BJ (cell line): ENCODE measurements at regions not wholly inside any gene's neighbourhood (a gene's known extent, or its start where the extent isn't known, plus 50 kb on each side); places are given as distances from the start of the nearest gene placed in this dataset.
"Not testable (repeated sequence)": the region's sequence is repeated elsewhere in the genome, so short reads cannot be mapped to it uniquely, and the experiment has no call there.

ENCODE experiments used
- CTCF ChIA-PET: fragments of 350-600 bp; formaldehyde crosslinking; extraction: SDS; loops from one replicate; lab custom pipeline; 2021; ENCODE audit warnings: antibody characterized with exemption, inconsistent platforms; lab: Yijun Ruan, JAX
- POLR2A ChIA-PET: fragments of 300-600 bp; sonication (Branson Sonifier 250); formaldehyde crosslinking; extraction: SDS; loops from one replicate; lab custom pipeline; 2021; ENCODE audit warnings: antibody characterized with exemption; lab: Charles Lee
- DNase-seq: peaks from one replicate; pipeline ENCODE4 v3.0.0-alpha.2; 2011; ENCODE audit warnings: low read depth
- H3K27me3 ChIP-seq: 2 replicates; pipeline ENCODE4 v1.6.0; 2011; ENCODE audit warnings: low read length; ENCODE audit not compliant: control insufficient read depth, insufficient read depth
- H3K36me3 ChIP-seq: 2 replicates; pipeline ENCODE4 v1.5.1; 2011; ENCODE audit warnings: low read length; ENCODE audit not compliant: control insufficient read depth, insufficient read depth
- H3K4me3 ChIP-seq: 2 replicates; pipeline ENCODE4 v1.5.1; 2011; ENCODE audit warnings: low read depth, mild to moderate bottlenecking, control low read depth, low read length
- CTCF ChIP-seq: IDR thresholded peaks from 2 replicates; pipeline ENCODE4 v1.5.1; 2011; ENCODE audit warnings: low read depth, mild to moderate bottlenecking, control low read depth, inconsistent platforms, low read length, moderate library complexity; ENCODE audit not compliant: insufficient read depth

GRCh38 chr18:39589496-39589895 is 2023.9 kb upstream of the CELF4 start:
- POLR2A ChIA-PET: no interaction called here
- no peak for TF ChIP-seq CTCF
- H3K4me3 ChIP-seq: no peak overlapping the region
- no peak for DNase-seq
- CTCF ChIA-PET: no interaction called here
- H3K27me3 ChIP-seq: no peaks in the 10 kb centered on the region
- no peaks in the 10 kb centered on the region for H3K36me3 ChIP-seq

GRCh38 chr18:39587586-39587985 is 2022.0 kb upstream of the CELF4 start:
- no peaks in the 10 kb centered on the region for H3K27me3 ChIP-seq
- CTCF ChIA-PET: no interaction called here
- POLR2A ChIA-PET: no interaction called here
- no peaks in the 10 kb centered on the region for H3K36me3 ChIP-seq
- DNase-seq: no peak
- no peak overlapping the region for H3K4me3 ChIP-seq
- TF ChIP-seq CTCF: no peak

DNA sequence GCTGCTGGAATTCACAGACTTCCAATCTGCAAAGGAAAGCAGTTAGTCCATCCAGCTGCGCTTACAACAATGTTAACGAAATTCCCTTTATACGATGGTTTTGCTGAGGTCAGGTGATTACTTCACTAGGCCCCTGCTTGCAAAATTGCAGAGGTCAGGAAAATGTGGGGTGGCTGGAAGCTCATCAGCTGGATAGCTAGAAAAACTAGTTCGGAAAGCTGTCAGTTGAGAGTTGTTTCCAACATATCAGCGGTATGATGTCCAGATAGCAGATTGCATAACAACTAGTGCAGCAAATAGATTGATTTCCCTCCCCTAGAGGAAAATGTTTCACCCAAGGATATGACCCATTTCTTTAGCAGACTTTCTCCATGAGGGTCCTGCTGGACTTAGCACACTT is 2021.1 kb upstream of the CELF4 start:
- Histone ChIP-seq H3K27me3 (no peaks in the 10 kb centered on the region), H3K36me3 (no peaks in the 10 kb centered on the region), H3K4me3 (no peak overlapping the region)
- no peak for TF ChIP-seq CTCF
- no peak for DNase-seq
- POLR2A ChIA-PET: no interaction called here
- CTCF ChIA-PET: no interaction called here

- no peak for DNase-seq
- POLR2A ChIA-PET: no interaction called here
- no peak for TF ChIP-seq CTCF
- no peaks in the 10 kb centered on the region for H3K27me3 ChIP-seq
- CTCF ChIA-PET: interaction anchor here (1.1 kb wide), 1 partner anchor 312 kb away, joined by 3 read pairs; no protein-coding TSS in a partner anchor
- no peak overlapping the region for H3K4me3 ChIP-seq
- no peaks in the 10 kb centered on the region for H3K36me3 ChIP-seq
Measured at GRCh38 chr18:39574897-39575296, 2009.3 kb upstream of the CELF4 start.

DNA sequence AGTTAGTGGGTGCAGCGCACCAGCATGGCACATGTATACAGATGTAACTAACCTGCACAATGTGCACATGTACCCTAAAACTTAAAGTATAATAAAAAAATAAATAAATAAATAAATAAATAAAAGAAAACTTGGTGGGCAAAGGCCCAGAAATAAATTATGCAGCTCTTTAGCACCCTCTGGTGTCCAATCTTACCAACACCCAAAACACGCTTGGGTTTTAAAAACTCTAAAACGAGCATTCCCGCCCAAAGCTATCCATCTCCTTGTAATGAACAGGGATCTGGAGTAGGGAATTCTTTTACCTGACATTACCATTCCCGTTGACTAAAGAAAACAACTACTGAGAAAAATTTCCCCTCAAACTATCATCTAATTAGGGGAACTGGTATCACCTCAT is 2005.9 kb upstream of the CELF4 start:
- TF ChIP-seq CTCF: peak; percentile 43
- DNase-seq: no peak
- Histone ChIP-seq H3K27me3 (no peaks in the 10 kb centered on the region), H3K36me3 (no peaks in the 10 kb centered on the region), H3K4me3 (no peak overlapping the region)
- CTCF ChIA-PET: no interaction called here
- POLR2A ChIA-PET: no interaction called here

DNA sequence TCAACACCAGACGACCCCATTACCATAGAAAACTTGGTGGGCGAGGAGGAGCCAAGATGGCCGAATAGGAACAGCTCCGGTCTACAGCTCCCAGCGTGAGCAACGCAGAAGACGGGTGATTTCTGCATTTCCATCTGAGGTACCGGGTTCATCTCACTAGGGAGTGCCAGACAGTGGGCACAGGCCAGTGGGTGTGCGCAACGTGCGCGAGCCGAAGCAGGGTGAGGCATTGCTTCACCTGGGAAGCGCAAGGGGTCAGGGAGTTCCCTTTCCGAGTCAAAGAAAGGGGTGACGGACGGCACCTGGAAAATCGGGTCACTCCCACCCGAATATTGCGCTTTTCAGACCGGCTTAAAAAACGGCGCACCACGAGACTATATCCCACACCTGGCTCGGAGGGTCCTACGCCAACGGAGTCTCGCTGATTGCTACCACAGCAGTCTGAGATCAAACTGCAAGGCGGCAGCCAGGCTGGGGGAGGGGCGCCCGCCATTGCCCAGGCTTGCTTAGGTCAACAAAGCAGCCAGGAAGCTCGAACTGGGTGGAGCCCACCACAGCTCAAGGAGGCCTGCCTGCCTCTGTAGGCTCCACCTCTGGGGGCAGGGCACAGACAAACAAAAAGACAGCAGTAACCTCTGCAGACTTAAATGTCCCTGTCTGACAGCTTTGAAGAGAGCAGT is 2000.1 kb upstream of the CELF4 start:
- H3K36me3 ChIP-seq, POLR2A ChIA-PET, H3K27me3 ChIP-seq, DNase-seq, H3K4me3 ChIP-seq, CTCF ChIA-PET: not testable (repeated sequence)
